IMR-90 (cell line): ENCODE measurements at regions not wholly inside any gene's neighbourhood (a gene's known extent, or its start where the extent isn't known, plus 50 kb on each side); places are given as distances from the start of the nearest gene placed in this dataset.

Experiments
- ATAC-seq: fragments of 200-7000 bp; cut with Tn5 transposase; 2 replicates; pipeline ENCODE4 v1.9.1; 2020; ENCODE audit warnings: low read depth, mild to moderate bottlenecking, moderate library complexity
- BruUV-seq: library from RNA; stranded (reverse); fragments of 400-500 nt; replicated peaks from 2 replicates; lab custom pipeline; 2021; lab: Mats Ljungman, UMichigan
- CTCF ChIA-PET: fragments of 300-600 bp; formaldehyde crosslinking; extraction: SDS; loops from one replicate; lab custom pipeline; 2021; ENCODE audit warnings: antibody characterized with exemption; lab: Yijun Ruan, JAX
- POLR2A ChIA-PET: fragments of 300-600 bp; sonication (Branson Sonifier 250); formaldehyde crosslinking; loops from one replicate; lab custom pipeline; 2022; ENCODE audit warnings: antibody characterized with exemption; ENCODE audit not compliant: unreplicated experiment; lab: Charles Lee
- DNase-seq: peaks from one replicate; pipeline ENCODE4 v3.0.0; 2013
- H2AFZ ChIP-seq: replicated peaks from 2 replicates; pipeline ENCODE3; 2013; ENCODE audit warnings: low read length, mild to moderate bottlenecking; ENCODE audit not compliant: poor library complexity
- H2AK5ac ChIP-seq: 2 replicates; pipeline ENCODE4 v1.6.1; 2013; ENCODE audit warnings: low read depth, low read length, inconsistent platforms
- H2AK9ac ChIP-seq: replicated peaks from 2 replicates; pipeline ENCODE3; 2013; ENCODE audit warnings: mild to moderate bottlenecking, low read depth, low read length, moderate library complexity; ENCODE audit not compliant: poor library complexity
- H2BK120ac ChIP-seq: 2 replicates; pipeline ENCODE4 v1.6.1; 2013; ENCODE audit warnings: low read depth, low read length, inconsistent platforms
- H2BK15ac ChIP-seq: 3 replicates; pipeline ENCODE4 v1.6.1; 2013; ENCODE audit warnings: low read depth, low read length, inconsistent platforms
- H2BK20ac ChIP-seq: 2 replicates; pipeline ENCODE4 v1.6.1; 2013; ENCODE audit warnings: low read depth, mild to moderate bottlenecking, inconsistent platforms, low read length, moderate library complexity
- H2BK5ac ChIP-seq: 2 replicates; pipeline ENCODE4 v1.6.1; 2013; ENCODE audit warnings: mild to moderate bottlenecking, low read depth, low read length, inconsistent platforms; ENCODE audit not compliant: poor library complexity, severe bottlenecking
- H3K14ac ChIP-seq: replicated peaks from 2 replicates; pipeline ENCODE4 v1.6.1; 2013; ENCODE audit warnings: low read depth, low read length, inconsistent platforms
- H3K18ac ChIP-seq: 2 replicates; pipeline ENCODE4 v1.6.1; 2013; ENCODE audit warnings: low read depth, low read length, control low read depth
- H3K23ac ChIP-seq: 2 replicates; pipeline ENCODE4 v1.6.1; 2013; ENCODE audit warnings: low read depth, low read length, inconsistent platforms
- H3K27ac ChIP-seq: 2 replicates; pipeline ENCODE4 v1.5.1; 2013; ENCODE audit warnings: mild to moderate bottlenecking, control low read depth, low read length; ENCODE audit not compliant: insufficient read depth
- H3K27me3 ChIP-seq: 2 replicates; pipeline ENCODE4 v1.6.1; 2013; ENCODE audit warnings: low read length; ENCODE audit not compliant: control insufficient read depth, insufficient read depth
- H3K36me3 ChIP-seq: 2 replicates; pipeline ENCODE4 v1.6.1; 2013; ENCODE audit warnings: low read length, mixed read lengths; ENCODE audit not compliant: control insufficient read depth, insufficient read depth
- H3K4ac ChIP-seq: 2 replicates; pipeline ENCODE4 v1.6.1; 2013; ENCODE audit warnings: low read depth, low read length, inconsistent platforms
- H3K4me1 ChIP-seq: 2 replicates; pipeline ENCODE4 v1.6.1; 2013; ENCODE audit warnings: low read length, mixed read lengths; ENCODE audit not compliant: control insufficient read depth, insufficient read depth
- H3K4me2 ChIP-seq: 2 replicates; pipeline ENCODE4 v1.6.1; 2013; ENCODE audit warnings: low read depth, mild to moderate bottlenecking, control low read depth, low read length, moderate library complexity
- H3K4me3 ChIP-seq: 2 replicates; pipeline ENCODE4 v1.5.1; 2013; ENCODE audit warnings: low read depth, mild to moderate bottlenecking, control low read depth, low read length, moderate library complexity; ENCODE audit not compliant: insufficient read depth
- H3K56ac ChIP-seq: 2 replicates; pipeline ENCODE4 v1.6.1; 2013; ENCODE audit warnings: low read length, inconsistent platforms; ENCODE audit not compliant: insufficient read depth; ENCODE audit errors: extremely low read depth
- H3K79me1 ChIP-seq, 2 experiments: 2 replicates each; pipeline ENCODE4 v1.6.1; 2013; ENCODE audit warnings: low read length in 2 of 2, inconsistent platforms in 1 of 2, low read depth in 1 of 2
- H3K9ac ChIP-seq: 2 replicates; pipeline ENCODE4 v1.6.1; 2013; ENCODE audit warnings: low read depth, low read length, control low read depth
- H3K9me1 ChIP-seq: 2 replicates; pipeline ENCODE4 v1.6.1; 2013; ENCODE audit warnings: low read length, inconsistent platforms; ENCODE audit not compliant: insufficient read depth
- H3K9me3 ChIP-seq: 2 replicates; pipeline ENCODE4 v1.6.1; 2013; ENCODE audit warnings: low read length; ENCODE audit not compliant: control insufficient read depth, insufficient read depth
- H4K20me1 ChIP-seq: 2 replicates; pipeline ENCODE4 v1.6.1; 2013; ENCODE audit warnings: low read length, inconsistent platforms; ENCODE audit not compliant: insufficient read depth
- H4K5ac ChIP-seq: 2 replicates; pipeline ENCODE4 v1.6.1; 2013; ENCODE audit warnings: mild to moderate bottlenecking, low read depth, low read length, control low read depth
- H4K8ac ChIP-seq, 2 experiments: 2 replicates each; pipeline ENCODE4 v1.6.1; 2013; ENCODE audit warnings: low read depth in 2 of 2, low read length in 2 of 2, control low read depth in 1 of 2, inconsistent platforms in 1 of 2
- H4K91ac ChIP-seq: 2 replicates; pipeline ENCODE4 v1.6.1; 2013; ENCODE audit warnings: low read depth, low read length, inconsistent platforms; ENCODE audit not compliant: insufficient read depth
- ELK1 ChIP-seq: fragments of 150-350 bp; IDR thresholded peaks from 2 replicates; pipeline ENCODE4 v1.6.1; 2016; ENCODE audit warnings: low read depth, mild to moderate bottlenecking, low read length, moderate library complexity, borderline replicate concordance
- MAZ ChIP-seq: IDR thresholded peaks from 2 replicates; pipeline ENCODE4 v1.6.1; 2012; ENCODE audit warnings: low read depth, mild to moderate bottlenecking, low read length, improper control_type of control experiment, moderate library complexity, borderline replicate concordance
- MXI1 ChIP-seq: IDR thresholded peaks from 2 replicates; pipeline ENCODE4 v1.6.1; 2012; ENCODE audit warnings: low read depth, mild to moderate bottlenecking, low read length, moderate library complexity, borderline replicate concordance
- RAD21 ChIP-seq: IDR thresholded peaks from 2 replicates; pipeline ENCODE4 v1.6.1; 2012; ENCODE audit warnings: low read length, improper control_type of control experiment
- RCOR1 ChIP-seq: IDR thresholded peaks from 2 replicates; pipeline ENCODE4 v1.6.1; 2012; ENCODE audit warnings: mild to moderate bottlenecking, low read length, improper control_type of control experiment; ENCODE audit not compliant: insufficient replicate concordance
- WGBS, 2 experiments: methylation state at CpG; one replicate each; pipeline versions ENCODE4 v1.1.5 to v1.1.7; 2013; ENCODE audit warnings: missing lambda C conversion rate in 2 of 2; ENCODE audit not compliant: insufficient read length in 1 of 2; ENCODE audit errors: extremely low coverage in 2 of 2; 5-methylcytosine and 5-hydroxymethylcytosine counted together
- dilution Hi-C: fragments of 300-500 bp; cut with HindIII; formaldehyde crosslinking; loops from one replicate; pipeline ENCODE4 v1.14.3; 2018; ENCODE audit warnings: low sequenced_read_pairs; ENCODE audit not compliant: unreplicated experiment
- in situ Hi-C: fragments of 300-500 bp; cut with MboI; formaldehyde crosslinking; loops from 3 replicates; pipeline ENCODE4 v1.14.3; 2019; ENCODE audit warnings: low sequenced_read_pairs, inconsistent platforms, mixed read lengths
- intact Hi-C: fragments of 100-400 bp; cut with micrococcal nuclease; formaldehyde crosslinking; loops from 2 replicates; pipeline ENCODE4 v1.10.0; 2022

GRCh38 chr2:217362710-217363109, 502.8 kb upstream of the TNP1 start:
- in situ Hi-C loops (no loop called here), intact Hi-C loops (loop anchor here (10.0 kb wide), 1 partner anchor 668 kb away; the partner anchor contains the start of gene IGFBP5), dilution Hi-C loops (no loop called here)
- Histone ChIP-seq H3K23ac (peak overlapping the region; percentile 28; the same call in 1 of the 2 replicates), H2AK9ac (no peak overlapping the region), H3K79me1 (peaks cover 0 to 22% of the 10 kb centered on the region in 2 experiments; a peak in 3 of 4 replicates), H3K9me3 (no peaks in the 10 kb centered on the region), H2AFZ (no peak overlapping the region), H3K9me1 (peaks cover 30% of the 10 kb centered on the region), H3K9ac (no peak overlapping the region), H2BK20ac (peak overlapping the region; percentile 94), H3K4me2 (no peak overlapping the region), H3K4me1 (peaks cover 42% of the 10 kb centered on the region), H4K91ac (peak overlapping the region; percentile 97), H3K27me3 (no peaks in the 10 kb centered on the region), H3K27ac (peak overlapping the region; percentile 49; the same call in 1 of the 2 replicates), H2BK120ac (peak overlapping the region; percentile 100), H2AK5ac (peak overlapping the region; percentile 93), H4K5ac (peak overlapping the region; percentile 93), H3K56ac (peak overlapping the region; percentile 8; the same call in 1 of the 2 replicates), H2BK5ac (peak overlapping the region; percentile 89), H3K4me3 (no peak overlapping the region), H2BK15ac (peak overlapping the region; percentile 98), H4K8ac (peak overlapping the region; percentile 79 to 89), H3K36me3 (no peaks in the 10 kb centered on the region), H4K20me1 (no peaks in the 10 kb centered on the region), H3K14ac (peak overlapping the region; percentile 88), H3K4ac (peak overlapping the region; percentile 93), H3K18ac (peak overlapping the region; percentile 95)
- CTCF ChIA-PET = no interaction called here
- POLR2A ChIA-PET = no interaction called here
- ATAC-seq (no peak), DNase-seq (no peak)
- TF ChIP-seq MXI1 (no peak), RAD21 (no peak), RCOR1 (no peak), MAZ (no peak), ELK1 (no peak)
- BruUV-seq = no TSS peak
- WGBS, 2 experiments = no CpG with 5 or more reads among the region's 5 CpGs
